Skin epidermis (tissue), 12 donors: ENCODE measurements at regions not wholly inside any gene's neighbourhood (a gene's known extent, or its start where the extent isn't known, plus 50 kb on each side); places are given as distances from the start of the nearest gene placed in this dataset.

Source experiments
- H3K27ac ChIP-seq, 21 experiments: fragments of 200-600 bp; sonication (generic) in 11 of 21; one replicate each; pipeline ENCODE4 v1.5.0; 2020; ENCODE audit warnings: mild to moderate bottlenecking in 3 of 21, inconsistent platforms in 2 of 21, moderate library complexity in 2 of 21
- H3K4me3 ChIP-seq, 7 experiments: fragments of 200-600 bp; sonication (generic) in 2 of 7; one replicate each; pipeline ENCODE4 v1.5.0; 2020; ENCODE audit warnings: inconsistent platforms in 2 of 7, mild to moderate bottlenecking in 2 of 7, moderate library complexity in 1 of 7

DNA sequence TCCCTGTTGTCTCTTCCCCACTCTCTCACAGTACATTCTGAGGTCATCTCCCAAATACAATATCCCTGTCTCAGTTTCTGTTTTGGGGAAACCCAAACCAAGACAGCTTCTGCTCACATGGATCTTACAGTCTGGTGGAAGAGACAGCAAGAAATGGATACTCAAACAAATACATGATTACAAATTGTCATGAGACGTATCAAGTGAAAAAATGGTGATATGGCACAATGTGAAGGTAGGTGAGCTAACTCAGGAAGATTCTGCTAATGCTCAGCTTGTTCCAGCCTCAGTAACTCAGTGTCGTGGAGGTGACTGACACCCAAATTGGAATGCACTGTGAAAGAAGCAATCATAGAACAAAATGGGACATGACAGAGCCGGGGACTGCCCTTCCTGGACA lies 68.3 kb downstream of the CHST1 start:
- H3K4me3 ChIP-seq: no peak overlapping the region
- H3K27ac ChIP-seq: no peak overlapping the region

DNA sequence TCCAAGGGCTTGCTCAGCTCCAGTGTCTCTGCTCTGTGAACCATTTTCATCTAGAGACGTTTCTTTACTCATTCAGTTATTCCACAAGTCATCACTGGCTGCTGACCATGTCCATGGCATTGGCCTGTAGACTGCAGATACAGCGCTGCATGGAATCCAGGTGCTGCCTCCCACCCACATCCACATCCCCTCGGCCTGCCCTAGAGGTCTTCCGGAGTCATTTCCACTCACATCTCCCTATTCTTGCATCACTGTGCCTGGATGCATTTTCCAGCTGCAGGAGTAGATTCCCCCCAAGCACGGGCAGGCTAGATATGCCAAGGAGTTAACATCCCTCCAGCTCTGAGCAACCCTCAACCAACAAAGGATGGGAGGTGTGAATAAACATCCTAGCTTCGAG lies 68.9 kb downstream of the CHST1 start:
- Histone ChIP-seq H3K27ac (no peak overlapping the region), H3K4me3 (no peak overlapping the region)

DNA sequence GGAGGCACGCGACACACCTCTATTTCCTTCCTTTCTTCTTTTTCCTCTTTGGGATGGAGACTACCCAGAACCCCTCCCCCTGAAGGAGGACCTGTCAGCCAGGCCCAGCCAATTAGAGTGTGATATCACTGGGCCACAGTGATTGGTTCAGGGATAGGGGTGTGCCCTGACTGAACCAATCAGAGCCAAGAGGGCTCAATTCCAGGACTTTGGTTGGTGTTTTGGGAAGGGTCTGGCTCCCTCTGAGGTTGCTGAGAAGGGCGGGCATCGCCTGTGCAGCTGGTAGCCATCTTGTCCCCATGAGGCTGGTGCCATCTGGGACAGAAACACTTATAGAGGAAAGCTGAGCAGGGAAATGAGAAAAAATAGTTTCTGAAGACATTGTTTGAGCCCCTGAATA lies 71.4 kb downstream of the CHST1 start:
- H3K27ac ChIP-seq: no peak overlapping the region
- H3K4me3 ChIP-seq: no peak overlapping the region

DNA sequence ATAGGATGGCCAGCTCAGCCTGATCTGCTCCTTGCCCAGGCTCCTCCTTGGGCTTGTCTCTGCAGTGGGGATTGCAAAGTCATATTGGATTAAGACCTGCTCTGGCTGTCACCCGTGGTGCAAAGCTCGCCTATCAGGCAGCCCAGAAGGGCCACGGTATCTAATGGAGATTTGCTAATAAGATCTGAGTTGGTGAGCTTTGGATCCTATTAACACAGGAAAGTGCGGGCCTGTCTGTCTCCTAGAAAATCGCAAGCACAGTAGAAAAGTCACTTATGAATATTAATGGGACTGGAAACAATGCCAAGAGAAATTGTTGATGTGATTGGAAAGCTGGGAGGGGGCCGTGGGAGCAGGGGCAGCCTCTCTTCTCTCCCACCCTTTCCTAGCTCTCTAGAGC lies 72.8 kb downstream of the CHST1 start:
- Histone ChIP-seq H3K27ac (no peak overlapping the region), H3K4me3 (no peak overlapping the region)

DNA sequence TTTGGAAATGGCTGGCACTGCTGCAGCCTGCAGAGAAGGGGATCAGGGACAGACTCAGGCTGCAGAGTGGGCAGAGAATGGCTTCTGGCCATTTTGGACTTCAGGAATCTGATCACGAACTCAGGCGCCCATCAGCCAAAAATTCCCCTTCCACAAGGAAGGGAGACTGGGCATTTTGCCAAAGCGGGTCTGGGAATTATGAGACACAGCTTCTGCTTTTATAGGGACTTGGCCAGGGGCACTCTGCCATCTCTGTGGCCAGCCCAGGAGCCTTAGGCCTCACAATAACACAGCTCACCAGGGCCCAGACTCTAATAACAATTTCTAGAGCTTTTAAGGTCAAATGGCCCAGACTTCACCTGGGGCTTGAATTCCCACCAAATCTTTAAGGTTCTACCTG lies 74.7 kb downstream of the CHST1 start:
- no peak overlapping the region for H3K4me3 ChIP-seq
- no peak overlapping the region for H3K27ac ChIP-seq

DNA sequence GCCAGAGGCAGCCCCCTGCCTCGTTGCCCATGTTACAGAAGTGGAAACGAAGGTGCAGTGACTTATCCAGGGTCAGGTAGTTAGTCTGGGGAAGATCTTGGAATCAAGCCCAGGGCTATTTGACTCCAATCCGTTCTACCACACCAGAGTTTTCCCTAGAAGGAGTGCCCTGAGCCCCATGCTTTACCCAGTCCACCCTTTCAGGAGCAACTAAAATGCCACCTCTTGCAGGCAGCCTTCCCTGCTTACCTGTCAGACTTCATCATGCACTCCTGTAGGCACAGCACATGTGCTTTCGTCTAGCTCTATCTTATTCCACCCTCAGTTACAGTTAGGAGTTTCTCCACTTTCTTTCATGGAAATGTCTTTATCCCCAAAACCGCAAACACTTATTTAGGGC lies 80.2 kb downstream of the CHST1 start:
- no peak overlapping the region for H3K27ac ChIP-seq
- H3K4me3 ChIP-seq: no peak overlapping the region

DNA sequence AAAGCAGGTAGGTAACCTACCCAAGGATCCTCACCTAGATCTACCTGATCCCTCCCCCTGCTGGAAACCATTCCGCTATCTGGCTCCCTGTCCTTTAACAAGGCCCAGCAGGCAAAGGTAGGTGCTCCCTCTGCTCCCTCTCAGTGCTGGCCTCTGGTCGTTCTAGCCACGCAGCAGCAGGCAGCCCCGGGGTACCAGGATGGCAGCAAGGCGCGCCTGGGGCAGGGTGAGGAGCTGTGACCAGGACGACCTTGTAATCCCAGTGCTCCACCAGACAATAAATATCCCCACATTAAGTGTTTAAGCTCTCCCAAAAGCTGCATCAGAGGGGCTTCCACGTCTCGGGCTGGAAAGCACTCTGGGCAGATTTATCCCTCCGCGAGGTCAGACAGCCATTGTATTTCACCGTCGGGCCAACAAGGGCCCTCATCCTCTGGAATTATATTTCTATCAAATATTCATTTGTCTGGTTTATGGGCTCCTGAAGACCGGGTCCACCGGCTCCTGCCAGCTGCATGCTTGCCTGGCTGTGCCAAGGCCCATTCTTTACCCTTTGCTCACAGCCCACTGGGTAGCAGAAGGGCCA lies 81.3 kb downstream of the CHST1 start:
- no peak overlapping the region for H3K27ac ChIP-seq

DNA sequence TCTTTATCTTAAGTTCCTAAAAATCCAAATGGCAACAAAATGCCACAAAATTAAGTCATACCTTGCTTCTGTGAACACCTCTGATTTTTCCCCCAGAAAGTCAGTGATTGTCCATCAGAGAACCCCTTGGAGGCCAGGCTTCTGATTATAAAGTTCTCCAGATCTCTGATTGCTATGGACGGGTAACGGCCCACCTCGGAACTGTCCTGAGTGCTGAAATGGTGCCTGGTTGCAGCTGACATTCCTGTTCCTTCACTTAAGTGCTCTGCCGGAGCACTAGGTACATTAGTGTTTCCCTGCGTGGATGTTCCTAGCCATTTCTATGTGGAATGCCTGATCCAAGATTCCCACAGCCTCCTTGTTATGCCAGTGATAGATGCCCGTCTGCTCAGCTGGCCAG lies 85.0 kb downstream of the CHST1 start:
- no peak overlapping the region for H3K27ac ChIP-seq

More for the DNA sequence above, 81.3 kb downstream of the CHST1 start:
- H3K4me3 ChIP-seq: no peak overlapping the region

DNA sequence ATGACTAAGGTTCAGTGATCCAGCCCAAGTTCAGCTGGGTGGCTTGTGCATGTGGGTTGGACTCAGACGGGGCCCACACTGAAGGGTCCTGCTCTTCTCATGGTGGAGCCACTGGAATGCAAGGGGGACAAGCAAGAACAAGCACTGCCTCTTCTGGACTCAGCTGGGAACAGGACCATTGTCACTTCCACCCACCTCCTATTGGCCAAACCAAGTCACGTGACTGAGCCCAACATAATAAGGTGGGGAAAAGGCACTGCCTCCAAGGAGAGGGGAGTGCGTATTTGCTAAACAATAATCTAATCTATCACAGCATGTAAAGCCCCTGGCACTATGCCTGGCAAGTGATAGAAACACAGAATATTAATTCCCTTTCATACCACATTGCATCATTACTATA lies 87.1 kb downstream of the CHST1 start:
- H3K27ac ChIP-seq: no peak overlapping the region
- no peak overlapping the region for H3K4me3 ChIP-seq

More for the DNA sequence above, 85.0 kb downstream of the CHST1 start:
- H3K4me3 ChIP-seq: no peak overlapping the region

DNA sequence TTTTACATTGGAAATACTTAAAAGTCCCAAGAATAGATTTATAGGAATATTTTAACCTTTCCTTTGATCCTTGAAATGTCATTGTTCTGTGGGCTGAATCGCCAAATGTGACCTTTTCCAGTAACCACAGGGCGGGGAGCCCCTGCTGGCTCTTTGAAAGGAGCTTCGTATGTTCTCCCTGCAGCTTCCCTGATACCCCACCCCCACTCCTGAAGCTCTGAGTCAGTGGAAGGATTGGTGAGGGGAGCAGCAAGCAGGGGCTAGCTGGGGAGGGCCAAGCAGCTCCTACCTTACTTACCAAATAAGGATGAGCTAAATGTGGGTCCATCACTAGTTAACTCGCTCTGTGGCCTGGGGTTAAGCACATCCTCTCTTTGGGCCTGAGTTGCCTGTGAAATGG lies 87.7 kb downstream of the CHST1 start:
- Histone ChIP-seq H3K4me3 (no peak overlapping the region), H3K27ac (no peak overlapping the region)

DNA sequence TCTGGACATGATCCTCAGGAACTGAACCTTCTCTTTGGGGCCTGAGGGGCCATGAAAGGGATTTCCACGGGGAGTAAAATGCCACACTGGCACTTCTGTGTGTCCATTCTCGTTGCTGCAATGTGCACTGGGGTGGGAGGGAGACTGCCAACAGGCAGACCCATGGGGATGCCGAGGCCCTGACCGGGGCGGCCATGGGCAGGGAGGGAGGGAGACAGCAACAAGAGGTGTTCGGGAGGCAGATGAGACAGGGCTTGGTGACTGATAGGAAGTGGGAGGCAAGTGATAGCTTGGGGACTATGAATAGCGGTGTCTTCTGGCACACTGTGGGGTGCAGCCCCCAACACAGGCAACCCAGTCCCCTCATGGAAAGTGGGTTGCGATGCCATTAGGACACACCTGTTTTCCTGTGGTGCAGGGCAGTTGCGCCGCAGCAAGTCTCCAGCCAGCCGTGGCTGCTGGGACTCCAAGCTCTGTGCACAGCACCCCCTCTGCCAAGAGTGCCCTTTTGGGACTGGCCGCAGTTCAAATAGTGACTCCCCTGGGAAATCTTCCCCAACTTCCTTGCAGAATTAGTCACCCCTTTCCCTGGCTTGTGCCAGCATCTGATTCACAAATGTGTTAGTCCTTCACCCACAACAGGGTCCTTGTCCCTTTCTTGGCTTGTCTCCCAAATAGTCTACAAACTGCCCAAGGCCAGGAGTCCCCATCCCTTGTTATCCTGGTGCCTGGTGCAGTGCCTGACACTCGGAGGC lies 88.8 kb downstream of the CHST1 start:
- H3K27ac ChIP-seq: no peak overlapping the region
- H3K4me3 ChIP-seq: no peak overlapping the region

DNA sequence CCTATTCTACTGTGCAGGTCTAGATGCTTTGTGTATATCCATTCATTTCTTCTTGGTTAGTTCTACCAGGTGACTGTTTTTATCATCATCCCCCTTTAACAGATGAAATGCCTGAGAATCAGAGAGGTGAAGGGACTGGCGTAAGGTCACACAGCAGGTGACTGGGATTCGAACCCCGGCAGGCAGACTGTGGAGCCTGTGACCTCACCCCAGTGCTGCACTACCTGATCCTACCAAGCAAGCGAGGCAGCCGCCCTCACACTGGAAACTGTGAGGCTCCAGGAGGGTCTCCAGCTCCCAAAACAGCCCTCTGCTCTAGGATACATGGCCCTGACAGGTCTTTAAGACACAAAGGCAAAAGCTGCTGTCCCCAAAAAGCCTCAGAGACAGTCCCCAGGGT lies 91.7 kb downstream of the CHST1 start:
- H3K4me3 ChIP-seq: no peak overlapping the region

DNA sequence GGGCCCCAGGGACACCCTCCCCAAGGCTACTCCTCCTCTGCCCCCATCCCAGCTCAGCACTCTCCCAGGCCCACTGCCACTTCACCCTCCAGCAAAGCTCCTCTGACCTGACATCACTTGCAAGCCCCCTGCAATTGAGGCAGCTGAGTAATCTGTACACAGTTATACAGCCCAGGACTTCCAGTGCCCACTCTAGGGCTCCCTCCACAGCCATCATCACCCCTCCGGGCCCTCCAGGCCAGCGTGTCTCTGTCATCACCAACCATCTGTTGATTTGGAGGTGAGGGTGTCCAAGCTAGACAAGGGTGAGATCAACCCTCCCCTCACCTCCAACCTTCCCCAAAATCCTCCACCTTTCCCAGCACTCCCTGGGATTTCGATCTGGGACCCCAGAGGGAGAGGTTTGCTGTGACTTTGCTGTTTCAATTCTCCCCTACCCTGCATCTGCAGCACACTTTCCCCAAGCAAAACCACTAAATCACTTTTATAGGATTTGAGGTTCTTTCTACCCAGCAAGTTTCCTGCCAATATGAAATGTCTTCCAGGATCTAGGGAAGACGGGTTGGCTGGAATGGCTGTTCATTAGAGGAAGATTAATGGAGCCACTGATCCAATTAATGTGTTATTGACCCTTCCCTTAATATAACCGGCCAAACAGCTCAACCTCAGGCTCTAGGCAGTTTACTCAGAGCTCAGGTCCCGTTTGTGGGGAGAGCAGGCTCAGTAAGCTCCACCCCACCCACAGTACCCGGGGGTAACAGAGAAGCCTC lies 92.9 kb downstream of the CHST1 start:
- no peak overlapping the region for H3K4me3 ChIP-seq
- H3K27ac ChIP-seq: no peak overlapping the region

More for the DNA sequence above, 91.7 kb downstream of the CHST1 start:
- H3K27ac ChIP-seq: no peak overlapping the region

DNA sequence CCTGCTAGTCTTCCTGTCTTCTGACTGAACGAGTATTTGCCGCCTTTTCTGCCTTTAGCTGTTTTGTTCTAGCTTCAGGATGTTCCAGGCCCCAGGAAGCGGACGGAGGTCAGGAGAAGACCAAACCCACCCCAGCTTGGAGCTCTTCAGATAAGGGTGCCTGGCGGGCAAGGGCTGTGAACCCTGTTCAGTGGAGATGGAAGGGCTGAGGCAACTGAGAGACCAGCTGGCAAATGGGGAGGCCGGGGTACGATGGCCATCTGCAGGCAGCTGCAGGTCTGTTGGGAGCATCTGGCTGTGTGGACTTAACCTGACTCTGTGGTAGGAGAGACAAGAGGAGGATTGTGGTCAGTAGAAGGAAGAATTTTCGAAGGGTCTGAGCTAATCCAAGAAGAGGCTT lies 95.6 kb downstream of the CHST1 start:
- Histone ChIP-seq H3K27ac (no peak overlapping the region), H3K4me3 (no peak overlapping the region)

DNA sequence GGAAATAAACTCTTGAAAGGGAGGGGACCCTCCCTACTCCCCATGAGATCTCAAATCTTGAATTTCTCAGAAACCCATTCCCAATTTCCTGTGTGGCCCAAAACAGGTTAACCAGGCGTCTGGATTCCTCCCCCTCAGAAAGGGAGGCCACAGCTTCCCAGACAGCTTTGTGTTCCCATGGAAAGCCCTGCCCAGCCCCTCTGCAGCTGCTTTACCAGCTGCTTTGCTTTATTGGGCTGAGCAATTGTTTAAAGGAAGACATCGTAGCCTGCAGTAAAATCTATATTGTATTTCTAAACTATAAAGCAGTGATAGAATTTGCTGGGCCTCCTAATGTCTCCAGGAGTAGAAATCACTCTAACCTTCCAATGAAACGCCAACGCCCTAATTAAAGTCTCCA lies 97.4 kb downstream of the CHST1 start:
- Histone ChIP-seq H3K27ac (no peak overlapping the region), H3K4me3 (no peak overlapping the region)

DNA sequence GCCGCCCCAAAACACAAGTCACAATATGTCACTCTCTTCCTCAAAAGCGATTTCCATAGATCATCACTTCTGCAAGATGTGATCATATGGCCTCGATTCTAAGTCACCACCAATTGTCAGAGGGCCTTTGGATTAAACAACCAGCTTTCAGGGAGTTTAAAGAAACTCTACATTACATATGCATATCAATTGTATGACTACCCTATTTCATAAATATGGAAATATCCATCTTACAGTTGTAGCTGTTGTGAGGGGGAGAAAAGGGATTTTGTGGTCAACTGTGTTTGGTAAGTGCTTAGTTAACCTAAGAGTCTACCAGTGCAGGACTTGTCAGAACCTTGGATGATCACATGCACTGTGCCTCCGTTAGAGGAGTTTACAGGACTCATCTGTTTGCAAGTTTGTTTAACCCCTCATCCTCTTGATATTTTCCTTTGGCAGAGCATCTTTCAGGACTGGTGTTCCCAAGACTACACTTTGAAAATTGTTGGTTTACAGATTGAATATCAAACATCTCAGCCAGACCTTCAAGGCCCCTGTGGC lies 99.9 kb downstream of the CHST1 start:
- H3K4me3 ChIP-seq: no peak overlapping the region
- H3K27ac ChIP-seq: no peak overlapping the region

DNA sequence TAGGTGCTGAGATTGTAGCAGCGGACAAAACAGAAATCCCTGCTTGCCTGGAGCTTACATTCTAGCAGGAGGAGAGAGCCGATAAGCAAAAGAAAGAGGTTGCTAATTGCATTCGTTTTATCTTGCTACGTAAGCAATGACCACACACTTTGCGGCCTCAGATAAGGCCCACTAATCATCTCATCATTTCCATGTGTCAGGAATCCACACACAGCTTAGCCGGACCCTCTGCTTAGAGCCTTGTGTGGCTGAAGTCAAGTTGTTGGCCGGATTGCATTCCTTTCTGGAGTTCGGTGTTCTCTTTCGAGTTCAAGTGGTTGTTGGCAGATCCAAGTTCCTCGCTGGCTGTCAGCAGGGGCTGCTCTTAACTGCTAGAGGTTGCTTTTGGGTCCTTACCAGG lies 101.6 kb downstream of the CHST1 start:
- Histone ChIP-seq H3K4me3 (no peak overlapping the region), H3K27ac (no peak overlapping the region)

DNA sequence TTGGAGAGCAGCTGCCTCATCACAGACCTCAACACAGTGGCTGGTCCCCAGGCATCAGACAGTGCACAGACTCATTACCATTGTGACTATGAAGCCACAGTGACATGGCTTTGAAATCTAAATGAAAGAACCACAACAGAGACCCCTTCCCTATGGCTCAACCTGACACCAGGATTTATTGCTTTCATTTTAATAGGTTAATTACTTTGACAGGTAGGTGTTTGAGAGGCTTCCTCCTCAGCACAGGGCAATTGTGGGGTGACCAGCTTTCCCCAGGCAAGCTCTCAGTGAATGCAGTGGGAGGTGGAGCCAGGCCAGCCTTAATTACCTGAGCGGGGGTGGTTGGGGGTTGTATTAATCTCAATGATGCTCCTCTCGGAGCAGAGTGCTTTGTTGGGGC lies 102.3 kb downstream of the CHST1 start:
- Histone ChIP-seq H3K4me3 (no peak overlapping the region), H3K27ac (no peak overlapping the region)

DNA sequence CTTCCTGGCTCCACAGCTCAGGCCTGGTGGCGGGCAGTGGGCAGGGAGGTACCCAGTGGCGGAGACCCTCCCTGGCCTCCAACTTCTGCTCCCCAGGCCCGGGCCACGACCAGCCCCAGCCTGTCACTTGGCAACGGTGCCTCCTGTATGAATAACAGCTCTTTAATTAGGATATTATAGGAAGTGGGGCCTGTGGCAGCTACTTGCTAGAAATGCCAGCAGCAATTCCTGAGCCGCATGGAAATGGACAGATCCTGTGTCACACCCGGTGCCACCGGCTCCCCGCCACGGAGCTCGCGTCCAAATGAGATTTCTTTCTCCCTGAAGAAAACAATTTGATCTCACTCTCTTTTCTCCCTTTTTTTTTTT lies 104.5 kb downstream of the CHST1 start:
- no peak overlapping the region for H3K27ac ChIP-seq
- H3K4me3 ChIP-seq: no peak overlapping the region

DNA sequence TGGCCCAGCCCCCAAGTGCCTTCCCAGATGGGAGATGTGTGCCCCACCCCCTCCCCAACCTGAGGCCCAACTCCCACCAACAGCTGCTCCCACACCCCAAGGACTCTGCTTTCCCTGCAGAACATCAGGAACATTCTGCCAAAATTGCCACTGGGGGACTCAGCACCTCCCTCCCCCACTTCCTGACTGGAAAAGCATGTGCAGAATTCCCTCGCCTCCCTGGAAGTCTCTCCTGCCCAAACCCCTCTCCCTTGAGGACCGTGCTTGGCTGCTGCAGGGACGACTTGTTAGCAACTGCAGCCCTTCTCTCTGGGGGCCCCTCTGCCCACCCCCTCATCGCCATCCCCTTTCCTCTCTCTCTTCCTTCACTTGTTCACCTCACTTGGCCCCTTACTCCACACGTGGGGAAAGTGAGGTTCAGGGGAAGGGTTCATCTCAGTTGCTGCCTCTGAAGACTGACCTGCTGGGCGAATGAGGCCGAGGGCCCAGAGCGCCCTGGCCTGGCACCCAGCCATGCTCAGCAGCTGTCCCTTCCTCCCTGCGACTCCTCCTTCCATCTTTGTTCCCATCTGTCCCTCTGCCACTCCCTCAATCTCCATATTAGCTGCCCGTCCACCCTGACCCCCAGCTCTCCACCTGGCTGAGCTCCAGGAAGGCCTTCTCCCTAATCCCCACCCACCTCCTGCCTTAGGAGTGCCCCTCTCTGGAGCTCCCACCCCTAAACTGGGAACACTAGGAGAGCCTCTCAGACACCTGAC lies 105.1 kb downstream of the CHST1 start:
- Histone ChIP-seq H3K4me3 (no peak overlapping the region), H3K27ac (no peak overlapping the region)
